ENCODE measurements at regions not wholly inside any gene's neighbourhood (a gene's known extent, or its start where the extent isn't known, plus 50 kb on each side); places are given as distances from the start of the nearest gene placed in this dataset.
A peak's percentile ranks its signal among the peaks of the same experiment; 100 is the strongest.

GRCh38 chr3:43953814-43954692, 263.3 kb downstream of the ABHD5 start:
- peak; percentile 85 for DNase-seq

- DNase-seq: no peak
These were observed 266.2 kb downstream of the ABHD5 start for GRCh38 chr3:43956945-43957344.

- no peak for DNase-seq
These were observed 266.8 kb downstream of the ABHD5 start for GRCh38 chr3:43957553-43957952.

- DNase-seq: no peak
These were observed 267.4 kb downstream of the ABHD5 start for GRCh38 chr3:43958005-43958770.

GRCh38 chr3:43958973-43959372, 268.2 kb downstream of the ABHD5 start:
- DNase-seq: no peak

GRCh38 chr3:43959498-43960447, 269.0 kb downstream of the ABHD5 start:
- no peak for DNase-seq

GRCh38 chr3:43960448-43960840, 269.7 kb downstream of the ABHD5 start:
- DNase-seq: no peak

GRCh38 chr3:43962043-43962442, 271.3 kb downstream of the ABHD5 start:
- DNase-seq: no peak

GRCh38 chr3:43963208-43963607, 272.5 kb downstream of the ABHD5 start:
- no peak for DNase-seq

GRCh38 chr3:43964640-43965039, 273.9 kb downstream of the ABHD5 start:
- no peak for DNase-seq

GRCh38 chr3:43965656-43966055, 274.9 kb downstream of the ABHD5 start:
- no peak for DNase-seq

- DNase-seq: no peak
These were observed 275.4 kb downstream of the ABHD5 start for GRCh38 chr3:43966126-43966525.

- no peak for DNase-seq
These were observed 275.2 kb upstream of the TOPAZ1 start for GRCh38 chr3:43966530-43966929.

GRCh38 chr3:43968465-43968864, 273.2 kb upstream of the TOPAZ1 start:
- DNase-seq: no peak

GRCh38 chr3:43969944-43970343, 271.7 kb upstream of the TOPAZ1 start:
- no peak for DNase-seq

GRCh38 chr3:43970351-43970750, 271.3 kb upstream of the TOPAZ1 start:
- no peak for DNase-seq

GRCh38 chr3:43970920-43971319, 270.8 kb upstream of the TOPAZ1 start:
- no peak for DNase-seq

- DNase-seq: no peak
These were observed 270.2 kb upstream of the TOPAZ1 start for GRCh38 chr3:43971486-43971885.

GRCh38 chr3:43978708-43979107, 263.0 kb upstream of the TOPAZ1 start:
- DNase-seq: no peak

- DNase-seq: no peak
These were observed 262.0 kb upstream of the TOPAZ1 start for GRCh38 chr3:43979645-43980044.

- peak; percentile 76 for DNase-seq
These were observed 246.8 kb upstream of the TOPAZ1 start for GRCh38 chr3:43994657-43995546.
